DND-41 (cell line): ENCODE measurements at regions not wholly inside any gene's neighbourhood (a gene's known extent, or its start where the extent isn't known, plus 50 kb on each side); places are given as distances from the start of the nearest gene placed in this dataset.

Experiments used
- CTCF ChIP-seq: IDR thresholded peaks from 2 replicates; pipeline ENCODE4 v1.5.1; 2012; ENCODE audit warnings: borderline replicate concordance, low read length, moderate library complexity, mild to moderate bottlenecking; ENCODE audit not compliant: poor library complexity, severe bottlenecking; ENCODE audit errors: extremely low read depth
- EZH2 ChIP-seq: IDR thresholded peaks from 3 replicates; pipeline ENCODE4 v1.6.1; 2012; ENCODE audit warnings: borderline replicate concordance, low read depth, mild to moderate bottlenecking, moderate library complexity, low read length, inconsistent platforms; ENCODE audit not compliant: severe bottlenecking

DNA sequence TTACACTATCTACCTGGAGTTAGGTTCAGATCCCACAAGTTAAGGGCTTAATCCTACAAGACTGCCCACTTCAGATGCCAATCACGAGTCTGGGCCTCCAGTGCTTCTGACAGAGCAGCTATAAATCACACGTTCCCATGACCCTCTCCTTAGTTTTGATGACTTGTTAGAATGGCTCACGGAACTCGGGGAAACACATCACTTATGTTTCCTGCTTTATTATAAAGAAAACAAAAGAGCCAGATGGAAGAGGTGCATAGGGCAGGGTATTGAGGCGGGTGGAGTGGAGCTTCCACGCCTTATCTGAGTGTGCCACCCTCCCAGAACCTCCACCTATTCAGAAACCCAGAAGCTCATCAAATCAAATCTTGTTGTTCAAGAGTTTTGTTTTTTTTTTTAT is 170.8 kb downstream of the MOBP start:
- no peak for TF ChIP-seq CTCF
- TF ChIP-seq EZH2 = no peak
